Transverse colon (tissue), 4 donors: ENCODE measurements at regions not wholly inside any gene's neighbourhood (a gene's known extent, or its start where the extent isn't known, plus 50 kb on each side); places are given as distances from the start of the nearest gene placed in this dataset.

Source experiments
- DNase-seq: peaks from one replicate; pipeline ENCODE4 v3.0.0-alpha.2; 2019
- H3K27ac ChIP-seq, 4 donors: fragments of 200-600 bp; sonication (generic); 2 replicates each; pipeline ENCODE4 v1.5.1; 2016 to 2018; ENCODE audit warnings: inconsistent platforms in 4 of 4
- H3K27me3 ChIP-seq: fragments of 200-600 bp; sonication (generic); 2 replicates; pipeline ENCODE4 v1.5.1; 2017; ENCODE audit warnings: inconsistent platforms
- H3K36me3 ChIP-seq, 4 donors: fragments of 200-600 bp; sonication (generic); 2 replicates each; pipeline ENCODE4 v1.5.1; 2017 to 2019; ENCODE audit warnings: inconsistent platforms in 4 of 4
- H3K4me1 ChIP-seq, 4 donors: fragments of 200-600 bp; sonication (generic); 2 replicates each; pipeline ENCODE4 v1.5.1; 2017 to 2020; ENCODE audit warnings: inconsistent platforms in 4 of 4
- H3K4me3 ChIP-seq, 4 donors: fragments of 200-600 bp; sonication (generic); 1 replicate in 1 of 4; 2 replicates in 3 of 4; pipeline versions ENCODE4 v1.5.1 to v1.6.1; 2017 to 2019; ENCODE audit warnings: inconsistent platforms in 4 of 4
- H3K9me3 ChIP-seq, 2 donors: fragments of 200-600 bp; sonication (generic); 2 replicates each; pipeline ENCODE4 v1.5.1; 2017 to 2019; ENCODE audit warnings: inconsistent platforms in 2 of 2
- CTCF ChIP-seq, 5 experiments: fragments of 200-600 bp in 3 of 5; fragments of 450-650 bp in 2 of 5; sonication (generic) in 3 of 5; IDR thresholded peaks; 1 replicate in 2 of 5; 2 replicates in 3 of 5; pipeline ENCODE4 v1.5.1; 2016 to 2017; ENCODE audit warnings: antibody characterized with exemption in 5 of 5, inconsistent platforms in 3 of 5, mild to moderate bottlenecking in 2 of 5, moderate library complexity in 1 of 5
- EP300 ChIP-seq: sonication (generic); formaldehyde crosslinking; IDR thresholded peaks from one replicate; pipeline ENCODE4 v1.6.1; 2017; ENCODE audit warnings: antibody characterized with exemption, low read depth
- POLR2A ChIP-seq: fragments of 450-650 bp; IDR thresholded peaks from one replicate; pipeline ENCODE4 v1.6.1; 2016; ENCODE audit warnings: antibody characterized with exemption, mild to moderate bottlenecking, moderate library complexity
- POLR2AphosphoS5 ChIP-seq, 3 donors: sonication (generic); formaldehyde crosslinking; IDR thresholded peaks; one replicate each; pipeline ENCODE4 v1.6.1; 2016; ENCODE audit warnings: antibody characterized with exemption in 3 of 3
- WGBS, 2 donors: methylation state at CpG; one replicate each; pipeline ENCODE4 v1.1.5; 2018; ENCODE audit warnings: low coverage in 1 of 2; 5-methylcytosine and 5-hydroxymethylcytosine counted together
- in situ Hi-C, 4 donors: fragments of 200-750 bp; cut with MboI; loops; one replicate each; pipeline versions ENCODE4 v1.15.0 to v1.15.1; 2017; ENCODE audit warnings: low sequenced_read_pairs in 3 of 4, low pct_ligation_motif_present in 1 of 4, low pct_unique_long_range_greater_than_20kb in 1 of 4
- intact Hi-C: fragments of 100-400 bp; cut with DNase I; formaldehyde crosslinking; loops from one replicate; pipeline ENCODE4 v1.15.1; 2023; ENCODE audit warnings: low total_unique reads

- peaks cover 0 to 16% (median 6%) of the 10 kb centered on the region in 4 donors for H3K4me1 ChIP-seq
- in situ Hi-C loops (no loop called here), intact Hi-C loops (no loop called here)
- DNase-seq, result no peak
- no peak overlapping the region for H3K27ac ChIP-seq
- no peaks in the 10 kb centered on the region for H3K36me3 ChIP-seq
- no peaks in the 10 kb centered on the region for H3K9me3 ChIP-seq
- H3K27me3 ChIP-seq, result no peaks in the 10 kb centered on the region
- TF ChIP-seq EP300 (no peak), POLR2A (no peak), CTCF (IDR thresholded peaks at IDR 0.05) (no peak), POLR2AphosphoS5 (IDR thresholded peaks at IDR 0.05) (no peak)
- WGBS, 2 donors, result 67 to 82% methylated on average over 1 to 4 of the region's 4 CpGs
- no peak overlapping the region for H3K4me3 ChIP-seq
These were observed 153.6 kb upstream of the ZMIZ1 start for GRCh38 chr10:78915190-78915518.

DNA sequence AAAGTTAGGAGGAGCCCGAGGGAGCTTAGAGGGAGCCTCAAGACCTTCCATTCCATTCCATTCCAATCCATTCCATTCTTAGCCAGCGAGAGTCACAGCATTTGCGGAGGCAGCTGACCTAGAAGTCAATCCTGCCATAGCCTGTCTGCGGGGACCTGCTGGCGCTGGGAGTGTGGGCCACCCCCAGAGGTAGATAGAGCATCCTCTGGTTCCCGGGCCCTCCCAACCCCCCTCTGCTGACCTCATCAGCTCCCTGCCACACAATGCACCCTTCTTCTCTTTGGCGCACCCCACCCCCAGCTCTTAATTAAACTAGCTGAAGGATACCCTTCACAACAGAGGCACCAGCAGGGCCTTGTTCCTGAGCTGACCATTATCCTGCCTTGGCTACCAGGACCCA is 152.5 kb upstream of the ZMIZ1 start:
- H3K4me1 ChIP-seq, result peaks cover 0 to 16% (median 6%) of the 10 kb centered on the region in 4 donors
- H3K4me3 ChIP-seq, result no peak overlapping the region
- 89 to 90% methylated on average over 3 to 7 of the region's 7 CpGs for WGBS, 2 donors
- H3K36me3 ChIP-seq, result no peaks in the 10 kb centered on the region
- in situ Hi-C loops, result no loop called here
- H3K27ac ChIP-seq, result no peak overlapping the region
- H3K27me3 ChIP-seq, result no peaks in the 10 kb centered on the region
- no peaks in the 10 kb centered on the region for H3K9me3 ChIP-seq
- no peak for DNase-seq
- TF ChIP-seq POLR2A, result no peak
- no peak for TF ChIP-seq CTCF (IDR thresholded peaks at IDR 0.05)
- no peak for TF ChIP-seq EP300
- TF ChIP-seq POLR2AphosphoS5 (IDR thresholded peaks at IDR 0.05), result no peak
- intact Hi-C loops, result no loop called here

DNA sequence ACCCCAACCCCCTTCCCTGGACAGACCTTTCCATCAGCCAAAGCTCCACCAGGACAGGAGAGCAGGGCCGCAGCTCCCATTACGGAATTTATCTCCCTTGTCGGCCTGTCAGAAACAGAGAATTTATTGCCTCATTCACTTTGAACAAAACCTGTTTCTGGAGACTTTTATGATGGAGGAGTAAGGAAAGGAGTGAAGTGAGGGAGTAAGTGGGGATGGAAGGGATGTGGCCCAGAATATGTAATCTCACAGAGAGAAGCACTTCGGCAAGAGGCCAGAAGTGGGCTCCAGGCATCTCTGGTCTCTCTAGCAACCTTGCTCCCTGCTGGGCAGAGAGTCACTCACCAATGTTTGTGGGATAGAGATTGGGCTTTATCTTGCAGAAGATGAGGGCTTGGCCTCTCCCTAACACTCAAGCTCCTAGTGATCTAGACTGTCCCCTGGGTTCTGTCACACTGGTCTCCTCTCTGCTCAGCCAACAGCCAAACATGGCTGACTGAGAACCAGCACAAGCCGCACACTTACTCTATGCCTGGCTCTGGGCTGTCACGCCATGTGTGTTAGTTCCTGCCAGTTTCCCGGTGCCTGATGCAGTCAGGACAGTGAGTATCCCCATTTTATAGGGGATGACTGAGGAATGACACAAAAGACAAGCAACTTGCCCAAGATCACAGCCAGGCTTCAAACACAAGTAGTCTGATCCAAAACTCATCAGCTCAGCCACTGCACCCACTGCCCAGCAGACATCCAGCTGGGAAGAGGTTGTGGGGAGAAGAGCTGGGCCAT is 149.4 kb upstream of the ZMIZ1 start:
- no peak for TF ChIP-seq EP300
- no peak for TF ChIP-seq CTCF (IDR thresholded peaks at IDR 0.05)
- no peak for TF ChIP-seq POLR2A
- TF ChIP-seq POLR2AphosphoS5 (IDR thresholded peaks at IDR 0.05), result no peak

DNA sequence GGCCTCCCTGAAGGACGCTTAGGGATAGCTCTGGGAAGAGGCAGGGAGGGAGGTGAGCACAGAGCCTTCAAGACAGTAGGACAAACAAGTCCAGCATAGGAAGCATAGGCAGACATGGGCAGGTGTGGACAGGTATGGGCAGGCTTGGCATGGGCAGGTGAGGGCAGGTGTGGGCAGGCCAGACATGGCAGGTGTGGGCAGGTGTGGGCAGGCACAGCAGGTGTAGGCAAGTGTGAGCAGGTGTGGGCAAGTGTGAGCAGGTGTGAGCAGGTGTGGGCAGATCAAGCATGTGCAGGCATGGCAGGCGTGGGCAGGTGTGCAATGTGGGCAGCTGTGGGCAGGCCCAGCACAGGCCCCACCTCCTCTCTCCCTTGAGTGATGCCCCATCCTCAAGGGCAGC is 148.8 kb upstream of the ZMIZ1 start:
- WGBS, 2 donors, result 70 to 100% methylated on average over 1 to 2 of the region's 2 CpGs
- Histone ChIP-seq H3K4me3 (no peak overlapping the region), H3K36me3 (no peaks in the 10 kb centered on the region), H3K27me3 (no peaks in the 10 kb centered on the region), H3K27ac (no peak overlapping the region), H3K9me3 (no peaks in the 10 kb centered on the region), H3K4me1 (peaks cover 0 to 18% (median 14%) of the 10 kb centered on the region in 4 donors)
- no peak for DNase-seq
- in situ Hi-C loops (no loop called here), intact Hi-C loops (no loop called here)
- TF ChIP-seq EP300, result no peak

More for the DNA sequence above, 149.4 kb upstream of the ZMIZ1 start:
- in situ Hi-C loops (no loop called here), intact Hi-C loops (no loop called here)
- no peaks in the 10 kb centered on the region for H3K36me3 ChIP-seq
- peaks cover 0 to 18% (median 11%) of the 10 kb centered on the region in 4 donors for H3K4me1 ChIP-seq
- 83 to 90% methylated on average over 1 to 7 of the region's 7 CpGs for WGBS, 2 donors
- H3K27me3 ChIP-seq, result no peaks in the 10 kb centered on the region
- no peak overlapping the region for H3K4me3 ChIP-seq
- no peaks in the 10 kb centered on the region for H3K9me3 ChIP-seq
- DNase-seq, result no peak
- no peak overlapping the region for H3K27ac ChIP-seq

DNA sequence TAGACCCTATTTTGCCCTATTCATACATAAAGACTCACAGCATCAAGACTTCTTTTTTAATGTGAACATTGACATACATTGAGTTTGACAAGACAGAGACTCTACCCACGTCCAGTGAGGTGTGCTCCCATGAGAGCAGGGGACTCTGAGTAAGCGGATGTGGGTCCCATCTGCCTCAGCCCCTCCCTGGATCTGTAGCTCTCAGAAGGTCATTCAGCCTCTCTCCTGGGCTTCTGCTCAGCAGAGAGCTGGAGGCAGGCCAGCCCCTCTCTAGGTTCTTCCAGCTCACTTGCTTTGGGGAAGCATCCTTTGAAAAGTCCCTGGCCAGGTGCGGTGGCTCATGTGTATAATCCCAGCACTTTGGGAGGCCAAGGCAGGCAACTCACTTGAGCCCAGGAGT is 146.9 kb upstream of the ZMIZ1 start:
- Histone ChIP-seq H3K4me1 (peaks cover 0 to 18% (median 14%) of the 10 kb centered on the region in 4 donors), H3K27me3 (no peaks in the 10 kb centered on the region), H3K9me3 (no peaks in the 10 kb centered on the region), H3K4me3 (no peak overlapping the region), H3K36me3 (no peaks in the 10 kb centered on the region), H3K27ac (no peak overlapping the region)
- no peak for DNase-seq
- intact Hi-C loops (no loop called here), in situ Hi-C loops (no loop called here)
- WGBS, 2 donors, result 93% methylated on average over 3 of the region's 3 CpGs; no CpG with 5 or more reads in 1 of the 2 donors
- TF ChIP-seq POLR2AphosphoS5 (IDR thresholded peaks at IDR 0.05) (no peak), CTCF (IDR thresholded peaks at IDR 0.05) (no peak), EP300 (no peak), POLR2A (no peak)
